Posterior cingulate gyrus (tissue), 11 donors: ENCODE measurements at regions not wholly inside any gene's neighbourhood (a gene's known extent, or its start where the extent isn't known, plus 50 kb on each side); places are given as distances from the start of the nearest gene placed in this dataset.
A peak's percentile ranks its signal among the peaks of the same experiment; 100 is the strongest.

ENCODE experiments used
- DNase-seq, 10 donors: peaks; one replicate each; pipeline versions ENCODE4 v3.0.0 to v3.0.0-alpha.2; 2020 to 2021; ENCODE audit warnings: mixed read lengths in 3 of 10
- intact Hi-C: fragments of 100-400 bp; cut with DNase I; formaldehyde crosslinking; loops from one replicate; pipeline ENCODE4 v1.15.1; 2023

GRCh38 chr10:128516180-128516579, 390.0 kb upstream of the MKI67 start:
- no peak for DNase-seq
- intact Hi-C loops, result no loop called here

- DNase-seq, result no peak
- intact Hi-C loops, result no loop called here
Measured at GRCh38 chr10:128517167-128517566, 390.9 kb upstream of the MKI67 start.

- intact Hi-C loops, result no loop called here
- no peak for DNase-seq
Measured at GRCh38 chr10:128518000-128518399, 391.8 kb upstream of the MKI67 start.

DNA sequence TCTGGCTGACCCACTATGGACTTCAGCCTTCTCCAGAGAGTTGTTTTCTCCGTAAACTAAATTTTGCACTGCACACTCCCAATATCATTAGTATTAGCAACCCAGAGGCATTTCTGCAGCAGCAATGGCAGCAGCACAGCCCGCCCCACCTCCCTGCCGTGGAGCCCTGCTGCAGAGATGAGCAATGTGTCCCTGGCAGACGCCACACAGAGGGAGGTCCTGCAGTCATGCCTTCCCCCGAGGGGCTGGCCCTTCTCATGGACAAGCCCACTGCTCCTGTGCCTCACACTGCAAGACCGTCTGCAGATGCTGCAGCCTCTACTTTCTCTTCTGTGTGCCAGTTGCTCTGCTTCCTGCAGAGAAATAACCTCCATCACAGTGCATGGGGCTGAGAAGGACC, 393.4 kb upstream of the MKI67 start:
- intact Hi-C loops, result no loop called here
- no peak for DNase-seq

DNA sequence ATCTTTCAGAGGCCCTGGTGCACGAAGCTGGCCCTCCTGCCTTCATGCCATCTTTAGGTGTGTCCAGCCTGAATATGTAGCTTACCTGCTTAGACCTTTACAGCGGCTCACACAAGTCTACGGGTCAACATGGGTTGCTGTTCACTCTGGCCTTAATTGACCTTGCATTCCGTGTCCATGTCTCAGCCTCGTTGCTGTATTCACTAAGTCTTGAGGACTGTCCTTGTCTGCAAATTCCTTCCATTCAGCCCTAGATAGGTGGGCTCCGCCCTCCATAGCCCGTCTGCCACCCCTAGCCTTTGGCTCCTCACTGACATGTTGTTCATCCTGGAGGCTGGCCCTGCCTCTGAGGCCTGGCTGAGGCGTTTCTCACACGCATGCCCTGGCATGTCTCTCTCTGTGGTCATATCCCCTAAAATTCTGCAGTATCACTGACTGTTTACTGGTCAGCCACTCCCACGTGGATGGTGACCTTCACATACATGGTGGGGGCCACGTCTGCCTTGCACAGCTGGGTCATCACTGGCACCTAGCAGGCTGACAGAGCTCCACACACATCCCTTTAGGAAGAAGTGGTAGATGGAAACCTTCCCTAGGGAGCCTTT, 394.1 kb upstream of the MKI67 start:
- DNase-seq, result no peak
- intact Hi-C loops, result no loop called here

- intact Hi-C loops, result no loop called here
- no peak for DNase-seq
Measured at GRCh38 chr10:128522551-128523308, 396.5 kb upstream of the MKI67 start.

DNA sequence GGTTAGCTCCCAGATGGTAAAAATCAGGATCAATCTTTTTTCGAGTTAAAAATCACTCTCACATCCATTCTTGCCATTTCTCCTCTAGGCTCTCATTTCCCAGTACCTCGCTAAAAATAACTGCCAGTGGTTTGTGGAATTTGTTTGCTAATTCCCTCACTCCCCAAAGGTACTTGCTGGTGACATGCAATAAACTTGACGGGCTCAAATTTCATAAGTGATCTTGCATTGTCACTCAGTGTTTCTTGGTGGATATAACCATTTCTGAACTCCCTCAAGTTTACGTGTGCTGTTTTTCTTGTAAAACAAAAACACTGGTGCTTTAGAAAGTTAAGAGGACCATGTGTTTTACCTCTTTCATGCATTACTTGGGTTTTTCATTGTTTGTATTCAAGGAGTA, 399.2 kb upstream of the MKI67 start:
- DNase-seq, result no peak
- intact Hi-C loops, result no loop called here

GRCh38 chr10:128525936-128526335, 399.7 kb upstream of the MKI67 start:
- peak in 1 of 10 donors; percentile 77 for DNase-seq
- intact Hi-C loops, result no loop called here

DNA sequence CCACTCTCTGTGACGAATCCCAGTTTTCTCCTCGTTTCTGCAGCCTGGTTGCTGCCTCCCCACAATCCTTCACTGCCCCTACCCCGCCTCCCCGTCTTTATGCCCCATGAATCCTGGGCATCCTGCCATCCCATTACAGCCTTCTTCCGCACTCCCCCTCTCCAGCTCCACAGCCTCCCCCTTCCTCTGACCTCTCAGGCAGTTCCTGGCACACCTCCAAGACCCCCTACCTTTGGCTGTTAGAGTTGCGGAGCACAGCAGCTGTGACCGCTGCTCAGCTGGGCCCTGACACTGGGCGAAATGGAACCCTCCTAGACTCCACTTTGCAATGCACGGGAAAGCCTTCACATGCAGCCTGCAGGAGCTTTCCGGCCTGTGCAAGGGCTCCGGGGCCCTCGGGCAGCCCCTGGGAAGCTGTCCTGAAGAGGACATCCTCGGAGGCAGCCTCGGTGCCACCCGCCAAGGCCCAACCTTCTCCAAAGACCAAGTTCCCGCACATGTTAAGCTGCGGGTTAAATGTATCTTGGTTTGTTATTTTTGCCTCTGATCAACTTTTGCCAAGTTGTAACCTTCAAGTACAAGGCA, 400.7 kb upstream of the MKI67 start:
- intact Hi-C loops, result no loop called here
- peak in 8 of 10 donors; percentile 19 to 89 (median 56) for DNase-seq

DNA sequence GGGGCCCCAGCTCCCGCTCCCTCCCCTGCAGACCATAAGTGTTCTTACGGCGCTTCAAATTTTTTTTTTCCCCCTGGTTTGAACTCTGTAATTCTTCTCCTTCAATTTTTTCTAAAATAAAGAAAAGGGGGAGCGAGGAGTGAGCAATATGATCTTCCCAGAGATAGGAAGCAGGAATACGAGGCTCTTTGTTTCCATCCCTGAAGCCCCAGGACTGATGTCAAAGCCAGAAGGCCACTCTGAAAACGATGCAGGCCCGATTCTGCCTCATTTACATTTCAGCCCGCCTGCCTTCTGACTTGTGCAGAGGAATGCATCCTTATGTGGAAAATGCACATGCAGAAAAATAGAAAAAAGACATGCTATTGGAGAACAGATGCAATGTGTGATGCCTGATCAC, 401.5 kb upstream of the MKI67 start:
- intact Hi-C loops, result no loop called here
- DNase-seq, result no peak

- intact Hi-C loops, result no loop called here
- no peak for DNase-seq
Measured at GRCh38 chr10:128528167-128528566, 401.9 kb upstream of the MKI67 start.

DNA sequence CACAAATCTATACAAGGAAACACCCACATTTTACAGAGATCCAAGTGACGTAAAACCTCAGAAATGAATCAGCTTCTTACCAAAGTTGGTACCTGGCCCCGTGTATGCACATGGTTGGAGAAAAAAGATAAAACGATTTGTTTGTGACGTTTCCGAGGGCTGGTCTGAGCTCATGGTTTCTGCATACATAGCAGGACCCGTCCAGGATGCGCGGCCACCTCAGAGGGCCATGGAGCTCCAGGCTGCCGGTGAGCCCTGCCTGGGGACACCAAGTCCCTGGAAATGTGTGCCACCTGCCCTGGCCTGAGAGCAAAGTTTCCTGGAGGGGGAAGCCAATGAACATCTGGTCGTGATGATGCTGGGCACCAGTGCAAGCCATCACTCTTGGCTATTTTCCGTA, 402.6 kb upstream of the MKI67 start:
- no peak for DNase-seq
- intact Hi-C loops, result no loop called here

DNA sequence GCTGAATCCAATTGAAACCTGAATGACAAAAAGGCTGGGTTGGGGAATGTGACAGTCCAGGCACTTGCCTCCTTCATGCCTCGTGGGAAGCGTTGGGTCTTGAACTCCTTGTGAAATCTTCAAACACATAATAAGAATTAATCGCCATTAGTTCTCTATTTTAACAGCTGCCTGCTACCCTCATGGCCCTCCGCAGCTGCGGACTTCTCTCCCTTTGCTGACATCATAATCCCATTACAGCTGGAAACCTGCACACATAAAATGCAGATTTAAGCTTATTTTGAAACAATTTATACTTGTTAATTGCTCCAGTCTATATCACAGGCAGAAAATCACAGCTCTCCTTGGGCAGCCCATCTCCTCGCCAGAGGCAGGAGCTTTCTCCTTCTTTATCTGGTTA, 403.0 kb upstream of the MKI67 start:
- no peak for DNase-seq
- intact Hi-C loops, result no loop called here

GRCh38 chr10:128530301-128530700, 404.1 kb upstream of the MKI67 start:
- DNase-seq, result no peak
- intact Hi-C loops, result loop anchor here (2.0 kb wide), 1 partner anchor 266 kb away; no protein-coding TSS in a partner anchor

GRCh38 chr10:128530946-128531345, 404.7 kb upstream of the MKI67 start:
- intact Hi-C loops, result loop anchor here (2.0 kb wide), 1 partner anchor 266 kb away; no protein-coding TSS in a partner anchor
- no peak for DNase-seq

GRCh38 chr10:128534686-128535085, 408.5 kb upstream of the MKI67 start:
- intact Hi-C loops, result no loop called here
- DNase-seq, result no peak

DNA sequence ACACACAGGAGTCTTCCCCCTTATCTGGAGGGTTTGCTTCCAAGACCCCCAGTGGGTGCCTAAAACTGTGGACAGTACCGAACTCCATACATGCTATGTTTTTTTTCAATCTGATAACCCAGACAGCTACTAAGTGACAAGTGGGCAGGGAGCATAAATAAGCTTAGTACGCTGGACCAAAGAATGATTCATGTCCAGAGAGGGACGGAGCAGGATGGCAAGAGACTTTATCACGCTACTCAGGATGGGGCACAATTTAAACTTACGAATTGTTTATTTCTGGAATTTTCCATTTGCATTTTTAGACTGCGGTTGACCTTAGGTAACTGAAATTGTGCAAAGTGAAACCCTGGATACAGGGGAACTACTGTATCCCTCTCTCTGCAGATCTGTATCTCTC, 410.0 kb upstream of the MKI67 start:
- intact Hi-C loops, result no loop called here

DNA sequence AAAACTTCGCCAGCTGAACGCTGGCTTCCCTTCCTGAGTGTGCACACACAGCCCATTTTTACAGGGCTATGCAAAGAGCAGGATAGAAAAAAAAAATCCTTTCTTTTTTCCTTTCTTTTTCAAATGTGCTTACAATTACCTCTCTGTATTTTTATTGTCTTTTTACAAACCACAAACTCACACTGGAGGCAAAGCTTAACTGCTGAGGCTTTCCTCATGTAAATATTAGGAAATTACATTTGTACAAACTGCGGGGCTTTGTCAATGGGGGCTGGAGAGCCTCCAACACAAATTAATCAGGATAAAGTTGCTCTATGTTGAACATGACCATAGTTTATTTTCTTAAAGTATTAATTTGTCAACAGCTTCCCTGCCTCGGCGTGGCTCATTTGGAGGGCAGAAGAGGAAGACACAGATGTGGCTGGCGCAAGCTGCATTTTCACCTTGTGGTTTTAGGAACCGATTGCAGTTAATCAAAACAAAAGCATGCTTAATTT, 411.7 kb upstream of the MKI67 start:
- intact Hi-C loops, result no loop called here
- DNase-seq, result no peak

More for the DNA sequence above, 410.0 kb upstream of the MKI67 start:
- no peak for DNase-seq

DNA sequence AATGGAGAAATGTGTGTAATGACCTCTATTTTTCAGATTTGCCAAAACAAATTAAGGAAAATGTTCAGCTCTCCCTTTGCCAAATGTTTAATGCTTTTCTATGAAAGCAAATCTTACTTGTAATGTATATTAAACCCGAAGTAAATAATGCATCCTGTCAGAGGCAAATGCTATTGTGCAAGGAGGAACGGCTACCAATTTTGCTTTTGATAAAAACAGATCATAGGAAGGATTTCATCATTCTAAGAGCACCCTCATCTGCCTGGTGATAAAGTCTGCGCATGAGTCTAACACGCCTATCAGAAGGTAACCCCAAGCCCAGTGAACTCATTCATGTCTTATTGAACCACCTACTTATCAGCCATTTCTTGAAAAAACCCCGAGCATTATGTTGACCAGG, 412.4 kb upstream of the MKI67 start:
- intact Hi-C loops, result no loop called here
- no peak for DNase-seq

DNA sequence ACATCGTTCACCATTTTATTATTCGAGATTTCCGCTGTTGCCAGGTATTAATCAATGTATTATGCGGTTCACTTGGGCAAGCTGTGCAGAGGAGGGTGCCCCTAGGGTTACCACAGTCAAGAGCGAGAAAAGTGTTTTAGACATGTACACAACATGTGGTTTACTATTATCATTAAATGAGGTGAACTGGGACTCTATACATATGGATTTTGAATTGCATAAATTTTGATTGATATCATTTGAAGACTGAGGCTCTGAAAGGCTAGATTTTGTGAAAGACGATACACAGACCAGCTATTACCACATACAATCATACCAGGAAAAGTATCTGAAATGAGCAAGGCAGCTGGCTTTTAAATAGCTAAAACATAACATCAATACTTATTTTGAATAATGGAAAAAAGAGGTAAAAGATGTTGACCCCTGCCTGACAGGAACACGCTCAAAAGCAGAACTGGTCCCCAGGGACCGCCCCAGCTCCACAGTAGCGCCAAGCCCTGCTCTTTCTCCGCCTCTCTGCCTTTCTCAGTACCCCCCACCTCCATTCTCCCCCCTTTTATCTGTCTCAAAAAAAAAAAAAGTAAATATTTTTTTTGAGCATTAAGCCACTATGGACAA, 413.4 kb upstream of the MKI67 start:
- intact Hi-C loops, result no loop called here
- DNase-seq, result no peak

GRCh38 chr10:128540128-128540762, 414.0 kb upstream of the MKI67 start:
- intact Hi-C loops, result no loop called here
- DNase-seq, result no peak
